OCI-LY7 (cell line): ENCODE measurements at regions not wholly inside any gene's neighbourhood (a gene's known extent, or its start where the extent isn't known, plus 50 kb on each side); places are given as distances from the start of the nearest gene placed in this dataset.

ENCODE experiments used
- CTCF ChIP-seq: fragments of 200-600 bp; sonication (generic); conservative IDR thresholded peaks from 2 replicates; pipeline ENCODE4 v1.5.1; 2014; ENCODE audit warnings: mild to moderate bottlenecking, antibody characterized with exemption, low read length, moderate library complexity, mixed read lengths
- EZH2phosphoT487 ChIP-seq: fragments of 200-600 bp; sonication (generic); IDR thresholded peaks from 2 replicates; pipeline ENCODE4 v1.6.1; 2018; ENCODE audit warnings: low read depth, borderline replicate concordance, mild to moderate bottlenecking, mixed run types, antibody characterized with exemption, low read length, moderate library complexity, mixed read lengths

- TF ChIP-seq CTCF (no peak), EZH2phosphoT487 (no peak)
Measured at GRCh38 chr13:65111223-65111622, 2118.9 kb downstream of the PCDH9 start.
